ENCODE measurements at regions not wholly inside any gene's neighbourhood (a gene's known extent, or its start where the extent isn't known, plus 50 kb on each side); places are given as distances from the start of the nearest gene placed in this dataset.
"Not testable (repeated sequence)": the region's sequence is repeated elsewhere in the genome, so short reads cannot be mapped to it uniquely, and the experiment has no call there.

- intact Hi-C loops (cut with micrococcal nuclease; ENCODE audit: unreplicated experiment) = no loop called here
- CTCF ChIA-PET = no interaction called here
- no peaks in the 10 kb centered on the region for H3K27me3 ChIP-seq (ENCODE audit: insufficient read depth, low read depth)
- no peak overlapping the region for H3K27ac ChIP-seq
- H3K36me3 ChIP-seq (ENCODE audit: low read depth) = no peaks in the 10 kb centered on the region
- no TSS peak for BruUV-seq (replicated peaks)
- H3K9me2 ChIP-seq (ENCODE audit: insufficient read depth) = no peaks in the 10 kb centered on the region
- H3K4me2 ChIP-seq = no peak overlapping the region
- H3K79me2 ChIP-seq (ENCODE audit: low read depth) = no peaks in the 10 kb centered on the region
- DNase-seq = no peak
- H3K4me3 ChIP-seq = no peak overlapping the region
- H3K9me3 ChIP-seq (ENCODE audit: insufficient read depth, low read depth) = no peaks in the 10 kb centered on the region
- H3F3A ChIP-seq (ENCODE audit: insufficient read depth, low read depth) = no peaks in the 10 kb centered on the region
- no peaks in the 10 kb centered on the region for H4K20me1 ChIP-seq (ENCODE audit: insufficient read depth)
- no peak overlapping the region for H2AFZ ChIP-seq
- H3K4me1 ChIP-seq (replicated peaks; ENCODE audit: insufficient read depth) = no peaks in the 10 kb centered on the region
- POLR2A ChIA-PET (ENCODE audit: unreplicated experiment) = no interaction called here
- no peak for TF ChIP-seq EZH2 (IDR thresholded peaks at IDR 0.05; ENCODE audit: low read depth)
- no peak for TF ChIP-seq CTCF (conservative IDR thresholded peaks at IDR 0.05)
These were observed 205.4 kb upstream of the PCSK5 start for GRCh38 chr9:75685062-75685461.

- POLR2A ChIA-PET (ENCODE audit: unreplicated experiment) = no interaction called here
These were observed 203.0 kb upstream of the PCSK5 start for GRCh38 chr9:75687359-75687953.

GRCh38 chr9:75690551-75690950 lies 199.9 kb upstream of the PCSK5 start:
- H3K9me3 ChIP-seq (ENCODE audit: insufficient read depth, low read depth); H3K4me1 ChIP-seq (replicated peaks; ENCODE audit: insufficient read depth); H3K27ac ChIP-seq; H3K36me3 ChIP-seq (ENCODE audit: low read depth); H3K79me2 ChIP-seq (ENCODE audit: low read depth); POLR2A ChIA-PET (ENCODE audit: unreplicated experiment); DNase-seq; H3K4me2 ChIP-seq; intact Hi-C loops (cut with micrococcal nuclease; ENCODE audit: unreplicated experiment); H3K4me3 ChIP-seq; CTCF ChIA-PET; H4K20me1 ChIP-seq (ENCODE audit: insufficient read depth); H3K27me3 ChIP-seq (ENCODE audit: insufficient read depth, low read depth); BruUV-seq (replicated peaks); H2AFZ ChIP-seq; H3K9me2 ChIP-seq (ENCODE audit: insufficient read depth); H3F3A ChIP-seq (ENCODE audit: insufficient read depth, low read depth): not testable (repeated sequence)

More at GRCh38 chr9:75687359-75687953, 203.0 kb upstream of the PCSK5 start:
- H3K4me2 ChIP-seq = no peak overlapping the region
- H3K27me3 ChIP-seq (ENCODE audit: insufficient read depth, low read depth) = no peaks in the 10 kb centered on the region
- H4K20me1 ChIP-seq (ENCODE audit: insufficient read depth) = no peaks in the 10 kb centered on the region
- H2AFZ ChIP-seq = no peak overlapping the region
- H3K4me1 ChIP-seq (replicated peaks; ENCODE audit: insufficient read depth) = no peaks in the 10 kb centered on the region
- H3K27ac ChIP-seq = no peak overlapping the region
- H3K79me2 ChIP-seq (ENCODE audit: low read depth) = no peaks in the 10 kb centered on the region
- H3K9me2 ChIP-seq (ENCODE audit: insufficient read depth) = no peaks in the 10 kb centered on the region
- no peaks in the 10 kb centered on the region for H3K36me3 ChIP-seq (ENCODE audit: low read depth)
- no TSS peak for BruUV-seq (replicated peaks)
- intact Hi-C loops (cut with micrococcal nuclease; ENCODE audit: unreplicated experiment) = no loop called here
- H3K9me3 ChIP-seq (ENCODE audit: insufficient read depth, low read depth) = no peaks in the 10 kb centered on the region
- TF ChIP-seq CTCF (conservative IDR thresholded peaks at IDR 0.05) = no peak
- TF ChIP-seq EZH2 (IDR thresholded peaks at IDR 0.05; ENCODE audit: low read depth) = no peak
- CTCF ChIA-PET = no interaction called here
- no peaks in the 10 kb centered on the region for H3F3A ChIP-seq (ENCODE audit: insufficient read depth, low read depth)
- no peak overlapping the region for H3K4me3 ChIP-seq
- DNase-seq = no peak

GRCh38 chr9:75691408-75691807 lies 199.1 kb upstream of the PCSK5 start:
- no peaks in the 10 kb centered on the region for H3F3A ChIP-seq (ENCODE audit: insufficient read depth, low read depth)
- H3K9me3 ChIP-seq (ENCODE audit: insufficient read depth, low read depth) = no peaks in the 10 kb centered on the region; the same call in 1 of the 2 replicates
- H3K4me2 ChIP-seq = no peak overlapping the region
- no peaks in the 10 kb centered on the region; the same call in 1 of the 2 replicates for H3K9me2 ChIP-seq (ENCODE audit: insufficient read depth)
- ChIA-PET POLR2A (ENCODE audit: unreplicated experiment) (no interaction called here), CTCF (no interaction called here)
- no peak overlapping the region for H2AFZ ChIP-seq
- TF ChIP-seq CTCF (conservative IDR thresholded peaks at IDR 0.05) (no peak), EZH2 (IDR thresholded peaks at IDR 0.05; ENCODE audit: low read depth) (no peak)
- no peak overlapping the region for H3K27ac ChIP-seq
- BruUV-seq (replicated peaks) = no TSS peak
- H4K20me1 ChIP-seq (ENCODE audit: insufficient read depth) = no peaks in the 10 kb centered on the region
- no peaks in the 10 kb centered on the region for H3K36me3 ChIP-seq (ENCODE audit: low read depth)
- H3K4me1 ChIP-seq (replicated peaks; ENCODE audit: insufficient read depth) = no peaks in the 10 kb centered on the region
- no peak overlapping the region for H3K4me3 ChIP-seq
- intact Hi-C loops (cut with micrococcal nuclease; ENCODE audit: unreplicated experiment) = no loop called here
- no peaks in the 10 kb centered on the region for H3K79me2 ChIP-seq (ENCODE audit: low read depth)
- no peak for DNase-seq
- no peaks in the 10 kb centered on the region for H3K27me3 ChIP-seq (ENCODE audit: insufficient read depth, low read depth)
